ENCODE measurements at regions not wholly inside any gene's neighbourhood (a gene's known extent, or its start where the extent isn't known, plus 50 kb on each side); places are given as distances from the start of the nearest gene placed in this dataset.
A peak's percentile ranks its signal among the peaks of the same experiment; 100 is the strongest.
"Not testable (repeated sequence)": the region's sequence is repeated elsewhere in the genome, so short reads cannot be mapped to it uniquely, and the experiment has no call there.

- DNase-seq (ENCODE audit: low read depth), result no peak
Measured at GRCh38 chr10:26355241-26355640, 82.9 kb upstream of the APBB1IP start.

- no peak for DNase-seq (ENCODE audit: low read depth)
Measured at GRCh38 chr10:26357203-26357602, 80.9 kb upstream of the APBB1IP start.

- DNase-seq (ENCODE audit: low read depth), result no peak
Measured at GRCh38 chr10:26358071-26358470, 80.1 kb upstream of the APBB1IP start.

- DNase-seq (ENCODE audit: low read depth), result no peak
Measured at GRCh38 chr10:26359670-26360069, 78.5 kb upstream of the APBB1IP start.

- DNase-seq (ENCODE audit: low read depth), result no peak
Measured at GRCh38 chr10:26361351-26361750, 76.8 kb upstream of the APBB1IP start.

GRCh38 chr10:26361971-26362370 is 76.2 kb upstream of the APBB1IP start:
- DNase-seq (ENCODE audit: low read depth), result no peak

GRCh38 chr10:26365681-26366358 is 72.3 kb upstream of the APBB1IP start:
- peak; percentile 17 for DNase-seq (ENCODE audit: low read depth)

- not testable (repeated sequence) for DNase-seq (ENCODE audit: low read depth)
Measured at GRCh38 chr10:26367035-26367434, 71.1 kb upstream of the APBB1IP start.

- peak; percentile 60 for DNase-seq (ENCODE audit: low read depth)
Measured at GRCh38 chr10:26367771-26368170, 70.4 kb upstream of the APBB1IP start.

- DNase-seq (ENCODE audit: low read depth), result no peak
Measured at GRCh38 chr10:26368463-26368862, 69.7 kb upstream of the APBB1IP start.

GRCh38 chr10:26372513-26373354 is 65.4 kb upstream of the APBB1IP start:
- DNase-seq (ENCODE audit: low read depth), result no peak

- DNase-seq (ENCODE audit: low read depth), result no peak
Measured at GRCh38 chr10:26374426-26374825, 63.7 kb upstream of the APBB1IP start.

- not testable (repeated sequence) for DNase-seq (ENCODE audit: low read depth)
Measured at GRCh38 chr10:26377224-26377810, 60.8 kb upstream of the APBB1IP start.

- peak; percentile 32 for DNase-seq (ENCODE audit: low read depth)
Measured at GRCh38 chr10:26378861-26379294, 59.3 kb upstream of the APBB1IP start.

GRCh38 chr10:26380815-26381214 is 57.3 kb upstream of the APBB1IP start:
- DNase-seq (ENCODE audit: low read depth), result no peak

- DNase-seq (ENCODE audit: low read depth), result no peak
Measured at GRCh38 chr10:26381986-26382385, 56.2 kb upstream of the APBB1IP start.

GRCh38 chr10:26384600-26384999 is 53.5 kb upstream of the APBB1IP start:
- DNase-seq (ENCODE audit: low read depth), result no peak

- DNase-seq (ENCODE audit: low read depth), result no peak
Measured at GRCh38 chr10:26385443-26385842, 52.7 kb upstream of the APBB1IP start.

GRCh38 chr10:26386781-26387180 is 51.4 kb upstream of the APBB1IP start:
- peak; percentile 33 for DNase-seq (ENCODE audit: low read depth)
